ENCODE measurements at regions not wholly inside any gene's neighbourhood (a gene's known extent, or its start where the extent isn't known, plus 50 kb on each side); places are given as distances from the start of the nearest gene placed in this dataset.

GRCh38 chr2:9156483-9156882 lies 50.1 kb upstream of the ASAP2 start:
- no peak for DNase-seq (ENCODE audit: low read depth in 2 of 2)

- no peak for DNase-seq (ENCODE audit: low read depth in 2 of 2)
Observed at GRCh38 chr2:9154061-9154460, 52.6 kb upstream of the ASAP2 start.

- DNase-seq (ENCODE audit: low read depth in 2 of 2), result no peak
Observed at GRCh38 chr2:9153643-9153980, 53.0 kb upstream of the ASAP2 start.

DNA sequence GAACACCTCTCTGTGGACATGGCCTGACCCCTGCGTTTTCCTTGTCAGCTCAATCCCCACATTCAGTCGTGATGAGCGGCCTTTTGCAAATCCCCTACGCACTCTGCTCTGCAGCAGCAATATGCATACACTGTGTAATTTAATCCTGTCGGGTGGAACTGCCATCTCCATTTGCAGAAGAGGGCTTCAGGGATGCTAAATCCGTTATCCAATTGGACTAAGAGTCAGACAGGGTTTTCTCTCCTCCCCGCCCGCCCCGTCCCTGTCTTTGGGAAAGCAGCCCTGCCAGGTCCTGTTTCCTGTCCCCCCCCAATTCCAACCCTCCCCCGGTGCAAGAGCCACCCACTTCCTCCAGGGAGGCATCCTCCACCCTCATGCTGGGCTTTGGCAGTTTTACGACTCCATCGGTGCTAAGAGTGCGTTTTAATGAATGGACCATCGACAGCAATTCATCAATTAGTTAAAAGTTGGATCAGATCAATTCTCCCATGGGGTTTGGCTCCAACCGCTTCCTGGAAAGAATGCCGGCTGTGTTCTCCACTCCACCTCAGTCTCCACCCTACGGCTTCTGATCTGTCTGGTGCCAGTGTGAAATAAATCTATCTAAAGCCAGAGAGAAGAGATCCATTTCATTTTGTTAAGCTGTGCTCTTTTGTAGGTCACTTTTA lies 53.5 kb upstream of the ASAP2 start:
- DNase-seq (ENCODE audit: low read depth in 2 of 2), result peak in 1 of 2 donors; percentile 9

DNA sequence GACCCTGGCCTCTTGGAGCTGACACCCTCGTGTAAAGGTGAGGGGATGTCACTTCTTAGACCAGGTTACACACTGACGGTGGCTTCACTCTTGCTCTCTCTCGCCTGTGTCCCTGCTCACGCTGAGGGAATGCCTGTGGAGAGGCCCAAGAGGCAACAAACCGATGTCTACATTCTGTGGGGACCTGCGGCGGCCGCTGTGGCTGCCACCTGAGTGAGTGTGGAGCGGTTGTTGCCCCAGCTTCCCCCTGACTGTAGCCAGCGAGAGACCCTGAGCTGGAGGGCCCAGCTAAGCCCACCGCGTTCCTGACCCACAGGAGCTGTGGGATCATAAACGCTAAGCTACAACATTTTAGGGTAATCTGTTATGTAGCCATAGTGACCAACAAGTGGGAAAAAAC lies 55.7 kb upstream of the ASAP2 start:
- no peak for DNase-seq (ENCODE audit: low read depth in 2 of 2)

GRCh38 chr2:9150568-9150900 lies 56.1 kb upstream of the ASAP2 start:
- no peak for DNase-seq (ENCODE audit: low read depth in 2 of 2)

- no peak for DNase-seq (ENCODE audit: low read depth in 2 of 2)
Observed at GRCh38 chr2:9149726-9150567, 56.7 kb upstream of the ASAP2 start.

GRCh38 chr2:9149388-9149660 lies 57.3 kb upstream of the ASAP2 start:
- no peak for DNase-seq (ENCODE audit: low read depth in 2 of 2)

- no peak for DNase-seq (ENCODE audit: low read depth in 2 of 2)
Observed at GRCh38 chr2:9146646-9147045, 60.0 kb upstream of the ASAP2 start.

- no peak for DNase-seq (ENCODE audit: low read depth in 2 of 2)
Observed at GRCh38 chr2:9145752-9146430, 60.7 kb upstream of the ASAP2 start.

- DNase-seq (ENCODE audit: low read depth in 2 of 2), result no peak
Observed at GRCh38 chr2:9145109-9145751, 61.4 kb upstream of the ASAP2 start.

- no peak for DNase-seq (ENCODE audit: low read depth in 2 of 2)
Observed at GRCh38 chr2:9144617-9145016, 62.0 kb upstream of the ASAP2 start.

DNA sequence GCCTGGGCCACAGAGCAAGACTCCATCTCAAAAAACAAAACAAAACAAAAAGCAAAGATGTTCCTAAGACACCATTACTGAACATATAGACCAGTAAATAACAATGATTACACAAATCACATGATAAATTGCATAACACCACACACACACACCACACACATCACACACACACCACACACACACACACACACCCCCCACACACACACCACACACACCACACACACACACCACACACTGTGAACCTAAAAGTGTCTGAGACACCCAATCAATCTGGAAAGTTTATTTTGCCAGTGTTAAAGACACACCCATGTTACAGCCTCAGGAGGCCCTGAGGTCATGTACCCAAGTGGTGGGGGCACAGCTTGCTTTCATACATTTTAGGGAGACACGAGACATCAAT lies 62.6 kb upstream of the ASAP2 start:
- no peak for DNase-seq (ENCODE audit: low read depth in 2 of 2)

DNA sequence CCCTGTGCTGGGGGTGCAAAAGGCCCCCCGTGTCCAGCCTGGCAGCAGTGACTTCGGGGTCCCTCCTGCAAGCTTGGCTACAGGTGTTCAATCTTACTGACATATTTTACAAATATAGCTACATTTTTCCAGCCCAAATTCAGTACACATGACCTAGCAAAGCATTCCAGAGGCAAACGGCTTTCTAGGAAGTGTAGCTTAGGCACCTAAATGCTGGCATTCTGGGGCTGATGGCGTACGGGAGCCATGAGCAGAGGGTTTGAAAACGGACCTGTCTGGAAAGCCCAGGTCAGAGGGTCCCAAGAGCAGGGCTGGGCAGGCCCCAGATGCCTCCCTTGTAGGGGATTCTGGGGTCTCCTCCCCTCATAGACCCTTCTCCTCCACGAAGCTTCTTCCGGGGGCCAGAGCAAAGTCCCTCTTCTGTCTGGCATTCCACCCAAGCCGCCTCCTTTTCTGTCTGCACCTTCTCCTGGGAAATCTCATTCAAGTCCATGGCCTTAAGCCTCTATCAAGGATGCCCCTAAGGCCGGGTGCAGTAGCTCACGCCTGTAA lies 63.3 kb upstream of the ASAP2 start:
- DNase-seq (ENCODE audit: low read depth in 2 of 2), result no peak

DNA sequence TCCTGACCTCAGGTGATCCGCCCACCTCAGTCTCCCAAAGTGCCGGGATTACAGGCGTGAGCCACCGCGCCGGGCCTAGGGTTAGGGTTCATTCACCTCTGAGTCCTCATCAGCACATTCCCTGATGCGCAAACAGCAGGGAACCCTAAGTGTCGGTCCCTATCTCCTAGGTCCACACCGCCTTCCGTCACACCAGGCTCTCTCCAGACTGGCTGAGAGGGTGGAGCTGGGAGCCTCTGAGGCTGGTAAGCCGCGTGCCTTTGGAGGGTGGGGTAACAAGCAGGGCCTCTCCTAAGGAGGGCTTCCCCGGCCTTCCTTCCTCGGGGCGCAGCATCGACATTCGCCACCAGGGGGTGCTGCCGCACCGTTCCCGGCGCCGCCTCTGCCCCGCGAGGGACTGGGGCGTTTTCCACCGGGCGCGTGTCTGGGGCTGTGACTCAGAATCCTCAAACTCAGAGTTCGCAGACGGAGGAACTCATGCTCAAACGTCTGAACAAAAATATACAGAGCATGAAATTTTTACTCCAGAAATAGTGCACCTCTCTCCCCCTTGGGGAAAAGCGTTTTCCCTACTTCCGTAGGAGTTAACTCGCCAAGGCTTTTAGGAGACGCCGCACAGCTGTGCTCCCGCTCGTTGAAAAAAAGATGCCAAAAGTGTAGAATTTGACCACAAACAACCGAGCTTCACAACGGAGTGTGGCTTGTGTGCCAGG lies 63.9 kb upstream of the ASAP2 start:
- DNase-seq (ENCODE audit: low read depth in 2 of 2), result peak; percentile 67 to 79

DNA sequence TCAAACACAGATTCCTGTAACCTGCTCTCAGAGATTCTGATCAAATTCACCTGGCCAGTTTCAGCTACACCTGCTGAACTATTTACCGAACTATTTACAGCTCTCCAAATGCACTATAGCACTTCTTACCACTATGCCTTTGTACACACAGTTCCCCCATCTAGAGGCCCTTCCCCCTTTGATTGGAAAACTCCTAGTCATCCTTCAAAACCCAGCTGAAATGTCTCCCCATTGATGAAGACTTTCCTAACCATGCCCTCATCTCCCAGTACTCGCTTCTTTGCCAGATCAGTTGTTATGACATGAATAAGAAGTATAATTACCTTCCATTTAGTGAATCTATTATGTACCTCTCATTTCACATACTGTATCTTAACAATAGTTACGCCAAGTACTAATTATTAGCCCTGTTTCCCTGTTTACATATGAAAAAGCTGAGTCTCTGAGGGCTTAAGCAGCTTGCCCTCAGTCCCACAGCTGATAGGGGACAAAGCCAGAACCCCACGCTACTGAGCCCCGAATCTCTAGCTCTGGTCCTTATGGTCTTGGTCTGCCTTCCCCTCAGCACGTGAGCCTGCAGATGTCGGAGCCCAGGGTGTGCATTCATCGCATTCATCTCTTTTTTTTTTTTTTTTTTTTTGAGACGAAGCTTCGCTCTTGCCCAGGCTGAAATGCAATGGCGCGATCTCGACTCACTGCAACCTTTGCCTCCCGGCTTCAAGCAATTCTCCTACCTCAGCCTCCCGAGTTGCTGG lies 64.7 kb upstream of the ASAP2 start:
- no peak for DNase-seq (ENCODE audit: low read depth in 2 of 2)

DNA sequence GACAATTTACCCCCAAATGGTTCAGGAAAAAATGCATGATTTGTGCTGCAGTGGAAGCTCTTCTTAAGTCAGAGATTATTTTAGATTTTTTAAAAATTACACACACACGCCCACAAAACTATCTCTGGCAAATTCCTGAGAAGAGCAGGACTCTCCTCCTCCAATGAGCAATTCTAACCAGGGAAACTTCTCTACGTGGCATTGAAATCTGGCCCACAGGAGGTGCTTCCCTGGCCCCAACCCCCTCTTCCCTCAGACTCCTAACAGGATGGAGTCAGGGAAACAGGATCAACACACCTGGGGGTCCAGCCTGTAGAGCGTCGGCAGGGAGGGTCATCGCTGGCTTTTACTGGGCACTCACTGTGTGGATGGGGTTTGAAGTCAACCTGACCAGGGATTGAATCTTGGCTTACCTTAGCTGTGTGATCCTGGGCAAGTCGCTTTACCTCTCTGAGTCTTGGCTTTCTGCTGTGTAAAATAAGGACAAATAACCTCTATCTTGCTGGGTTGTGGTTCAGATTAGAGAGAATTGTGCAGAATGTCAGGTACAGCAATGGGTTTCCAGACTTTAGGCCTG lies 65.4 kb upstream of the ASAP2 start:
- DNase-seq (ENCODE audit: low read depth in 2 of 2), result no peak

GRCh38 chr2:9140645-9141044 lies 66.0 kb upstream of the ASAP2 start:
- no peak for DNase-seq (ENCODE audit: low read depth in 2 of 2)

DNA sequence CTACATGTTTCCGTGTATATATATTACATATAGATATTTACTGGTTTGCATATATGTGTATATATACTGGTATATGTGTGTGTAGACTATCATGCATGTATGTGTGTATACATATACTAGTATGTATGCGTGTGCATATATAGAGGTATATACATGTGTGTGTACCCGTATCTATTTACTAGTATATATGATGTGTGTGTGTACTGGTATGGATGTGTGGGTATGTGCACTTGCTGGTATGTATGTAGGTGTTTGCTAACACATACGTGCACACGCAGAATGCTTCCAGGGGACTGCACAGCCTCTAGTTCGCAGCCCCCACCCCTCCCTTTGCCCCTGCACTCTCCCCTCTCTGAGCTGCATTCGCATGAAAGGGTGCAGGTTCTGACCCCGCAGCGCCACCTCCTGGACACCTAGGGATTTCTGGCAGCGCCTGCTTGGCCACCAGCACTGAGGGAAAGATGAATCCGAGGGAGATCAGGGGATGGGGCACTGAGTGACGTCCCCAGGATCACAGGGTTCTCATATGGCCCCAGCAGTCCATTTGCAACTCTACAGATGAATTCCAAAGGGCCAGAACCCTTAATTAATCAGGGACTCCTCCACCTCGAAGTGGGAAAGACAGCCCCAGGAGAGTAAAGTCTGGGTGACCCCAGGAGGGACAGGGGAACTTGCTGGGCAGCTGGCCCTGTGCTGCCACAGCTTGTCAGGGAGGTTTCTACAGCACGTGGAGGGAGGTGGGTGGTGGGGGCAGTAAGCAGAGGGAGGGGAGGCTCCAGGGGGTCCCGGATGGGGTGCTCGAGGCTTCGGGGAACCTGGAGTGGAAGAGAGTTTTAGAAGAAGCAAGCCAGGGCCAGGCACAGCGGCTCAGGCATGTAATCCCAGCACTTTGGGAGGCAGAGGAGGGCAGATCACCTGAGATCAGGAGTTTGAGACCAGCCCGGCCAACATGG lies 66.8 kb upstream of the ASAP2 start:
- peak; percentile 61 to 76 for DNase-seq (ENCODE audit: low read depth in 2 of 2)

All from lung microvascular endothelial cell (primary cell).